ENCODE measurements at regions not wholly inside any gene's neighbourhood (a gene's known extent, or its start where the extent isn't known, plus 50 kb on each side); places are given as distances from the start of the nearest gene placed in this dataset.

GRCh38 chr6:134114918-134115714 lies 62.7 kb upstream of the SLC2A12 start:
- DNase-seq (ENCODE audit: low spot score) (no peak), ATAC-seq (no peak; the same call in 1 of the 2 replicates)
- Mint-ChIP-seq H3K4me3 (no peak overlapping the region), H3K27me3 (ENCODE audit: low read depth) (peaks cover 9% of the 10 kb centered on the region; the same call in 1 of the 2 replicates), H3K36me3 (no peaks in the 10 kb centered on the region), H3K27ac (no peak overlapping the region), H3K4me1 (no peaks in the 10 kb centered on the region), H3K9me3 (peaks cover 12% of the 10 kb centered on the region)
- POLR2A ChIA-PET = no interaction called here
- CTCF ChIA-PET = interaction anchor here (0.9 to 2.1 kb wide), 2 partner anchors 9 to 18 kb away, joined by 3 to 8 read pairs; no protein-coding TSS in a partner anchor
- TF ChIP-seq CREM (CRISPR knock-in tag; IDR thresholded peaks at IDR 0.05) (no peak), ZNF671 (CRISPR knock-in tag; IDR thresholded peaks at IDR 0.05) (no peak), TEAD1 (CRISPR knock-in tag; IDR thresholded peaks at IDR 0.05) (no peak), NR1H2 (CRISPR knock-in tag; IDR thresholded peaks at IDR 0.05) (no peak), ETV6 (CRISPR knock-in tag; IDR thresholded peaks at IDR 0.05) (no peak), ZNF138 (CRISPR knock-in tag; conservative IDR thresholded peaks at IDR 0.05) (no peak), PREB (CRISPR knock-in tag; IDR thresholded peaks at IDR 0.05; ENCODE audit: borderline replicate concordance) (no peak), ZNF281 (CRISPR knock-in tag; IDR thresholded peaks at IDR 0.05) (no peak), ZNF263 (CRISPR knock-in tag; IDR thresholded peaks at IDR 0.05; ENCODE audit: low read depth) (no peak; the same call in 1 of the 2 replicates), SP1 (CRISPR knock-in tag; conservative IDR thresholded peaks at IDR 0.05) (no peak), ZBTB21 (CRISPR knock-in tag; IDR thresholded peaks at IDR 0.05; ENCODE audit: borderline replicate concordance) (no peak), JUN (CRISPR knock-in tag; IDR thresholded peaks at IDR 0.05) (no peak), NR2C2 (CRISPR knock-in tag; IDR thresholded peaks at IDR 0.05) (no peak), ATF1 (CRISPR knock-in tag; IDR thresholded peaks at IDR 0.05) (no peak)

GRCh38 chr6:134114489-134114888 lies 62.1 kb upstream of the SLC2A12 start:
- DNase-seq (ENCODE audit: low spot score) (no peak), ATAC-seq (no peak)
- Mint-ChIP-seq H3K4me1 (no peaks in the 10 kb centered on the region), H3K27me3 (ENCODE audit: low read depth) (peaks cover 9% of the 10 kb centered on the region; the same call in 1 of the 2 replicates), H3K36me3 (no peaks in the 10 kb centered on the region), H3K4me3 (no peak overlapping the region), H3K27ac (no peak overlapping the region), H3K9me3 (0 out of 2 replicates have a peak, but pooled peaks cover 6% of the 10 kb centered on the region)
- POLR2A ChIA-PET = interaction anchor here (0.6 kb wide), 1 partner anchor 459 kb away, joined by 3 read pairs; no protein-coding TSS in a partner anchor
- CTCF ChIA-PET = interaction anchor here (0.9 to 2.1 kb wide), 2 partner anchors 9 to 17 kb away, joined by 3 to 8 read pairs; no protein-coding TSS in a partner anchor
- TF ChIP-seq KAT7 (CRISPR knock-in tag; IDR thresholded peaks at IDR 0.05; ENCODE audit: borderline replicate concordance) (no peak), TEAD1 (CRISPR knock-in tag; IDR thresholded peaks at IDR 0.05) (no peak), ATF2 (CRISPR knock-in tag; IDR thresholded peaks at IDR 0.05; ENCODE audit: borderline replicate concordance, low read depth) (no peak), ZNF396 (CRISPR knock-in tag; IDR thresholded peaks at IDR 0.05; ENCODE audit: borderline replicate concordance) (no peak), AR (CRISPR knock-in tag; IDR thresholded peaks at IDR 0.05) (no peak), CREM (CRISPR knock-in tag; IDR thresholded peaks at IDR 0.05) (no peak), ZMAT4 (CRISPR knock-in tag; IDR thresholded peaks at IDR 0.05) (no peak), FOXP4 (CRISPR knock-in tag; IDR thresholded peaks at IDR 0.05) (no peak), ERG (CRISPR knock-in tag; IDR thresholded peaks at IDR 0.05) (no peak)

Measured in WTC11 (cell line).